Caki2 (cell line): ENCODE measurements at regions not wholly inside any gene's neighbourhood (a gene's known extent, or its start where the extent isn't known, plus 50 kb on each side); places are given as distances from the start of the nearest gene placed in this dataset.

Experiments
- DNase-seq: peaks from one replicate; pipeline ENCODE4 v3.0.0-alpha.2; 2015; ENCODE audit warnings: low read depth
- in situ Hi-C: cut with HindIII; loops from 2 replicates; pipeline ENCODE4 v1.10.0; 2016; ENCODE audit warnings: low sequenced_read_pairs, low pct_unique_long_range_greater_than_20kb, mixed read lengths

DNA sequence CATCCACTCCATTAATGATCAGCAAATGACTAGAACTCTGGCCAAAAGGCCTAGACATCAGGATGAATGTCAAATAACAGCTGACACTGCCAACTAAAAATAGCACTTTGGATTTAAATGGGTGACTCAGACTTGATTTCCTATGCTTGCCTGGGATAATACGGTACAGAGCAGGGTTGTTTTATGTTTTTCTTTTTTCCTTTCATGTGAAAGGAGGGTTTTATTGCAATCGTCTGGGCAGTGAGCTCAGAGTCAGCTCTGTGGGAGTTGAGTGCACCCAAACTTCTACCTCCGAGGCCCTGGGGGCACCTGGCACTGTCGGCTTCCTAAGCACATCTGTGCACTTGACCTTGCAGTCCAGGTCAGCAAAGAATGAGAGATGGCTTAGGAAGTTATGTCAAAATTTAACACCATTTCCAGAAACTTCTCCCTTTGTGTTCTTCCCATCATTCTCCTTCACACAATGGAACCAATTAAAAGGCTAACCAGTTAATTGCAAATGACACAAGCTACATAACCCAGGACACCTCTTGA lies 134.1 kb downstream of the LACC1 start:
- DNase-seq = peak; percentile 46

DNA sequence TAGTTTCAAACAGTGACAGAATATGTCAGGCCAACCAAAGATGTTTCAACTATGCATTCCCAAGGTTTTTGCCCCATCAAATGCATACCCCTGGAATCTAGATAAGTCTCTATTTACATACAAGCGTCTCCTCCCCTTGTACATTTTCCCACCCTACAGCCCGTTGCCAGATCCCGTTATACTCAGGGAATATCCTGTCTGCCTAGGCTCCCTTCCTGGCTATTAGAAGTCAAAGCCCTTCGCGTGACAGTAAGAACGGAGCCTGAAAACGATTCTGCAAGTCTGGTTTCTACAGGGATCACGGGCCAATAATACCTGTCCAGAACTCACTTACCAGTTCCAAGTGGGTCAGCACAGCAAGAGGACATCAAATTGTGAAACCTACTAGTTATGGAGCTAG lies 134.8 kb downstream of the LACC1 start:
- in situ Hi-C loops = no loop called here
- no peak for DNase-seq

More for the DNA sequence above, 134.1 kb downstream of the LACC1 start:
- in situ Hi-C loops = no loop called here

DNA sequence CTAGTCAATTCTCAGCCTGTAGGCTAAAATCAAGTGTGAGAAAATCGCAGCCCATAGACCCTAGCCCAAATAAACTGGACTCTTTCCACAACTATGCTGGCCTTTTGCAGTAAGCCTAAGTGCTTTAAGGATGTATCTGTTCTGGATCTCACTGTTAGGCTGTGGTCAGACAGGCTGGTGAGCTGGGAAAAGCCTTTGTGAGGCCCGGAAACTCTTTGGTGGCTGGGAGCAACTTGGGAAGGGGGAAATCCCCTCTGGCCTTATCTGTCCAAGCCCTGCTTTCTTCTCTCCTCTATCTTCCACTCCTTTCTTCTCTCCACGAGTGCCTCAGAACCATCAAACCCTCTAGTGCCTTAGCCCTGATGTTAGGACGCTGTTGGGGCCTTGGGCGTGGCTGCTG lies 135.4 kb downstream of the LACC1 start:
- no peak for DNase-seq
- in situ Hi-C loops = no loop called here

DNA sequence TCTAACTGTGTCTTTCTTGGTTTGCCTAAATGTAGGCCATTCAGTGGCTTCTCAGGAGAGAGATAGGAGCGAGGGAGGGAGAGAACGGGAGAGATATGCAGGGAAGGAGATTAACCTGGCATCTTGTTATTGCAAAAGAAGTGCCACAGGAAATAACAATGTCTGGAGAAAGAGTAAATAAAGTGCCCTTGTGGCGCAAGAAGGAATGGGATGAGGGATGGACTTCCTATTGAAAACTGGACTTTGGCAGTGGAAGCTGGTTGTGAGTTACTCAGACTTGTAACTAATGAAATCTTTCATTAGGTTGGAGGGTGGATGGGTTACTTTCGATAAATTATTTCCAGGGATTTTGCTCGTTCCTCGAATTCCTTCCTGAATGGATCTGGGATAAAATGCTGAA lies 136.1 kb downstream of the LACC1 start:
- no peak for DNase-seq
- in situ Hi-C loops = no loop called here

DNA sequence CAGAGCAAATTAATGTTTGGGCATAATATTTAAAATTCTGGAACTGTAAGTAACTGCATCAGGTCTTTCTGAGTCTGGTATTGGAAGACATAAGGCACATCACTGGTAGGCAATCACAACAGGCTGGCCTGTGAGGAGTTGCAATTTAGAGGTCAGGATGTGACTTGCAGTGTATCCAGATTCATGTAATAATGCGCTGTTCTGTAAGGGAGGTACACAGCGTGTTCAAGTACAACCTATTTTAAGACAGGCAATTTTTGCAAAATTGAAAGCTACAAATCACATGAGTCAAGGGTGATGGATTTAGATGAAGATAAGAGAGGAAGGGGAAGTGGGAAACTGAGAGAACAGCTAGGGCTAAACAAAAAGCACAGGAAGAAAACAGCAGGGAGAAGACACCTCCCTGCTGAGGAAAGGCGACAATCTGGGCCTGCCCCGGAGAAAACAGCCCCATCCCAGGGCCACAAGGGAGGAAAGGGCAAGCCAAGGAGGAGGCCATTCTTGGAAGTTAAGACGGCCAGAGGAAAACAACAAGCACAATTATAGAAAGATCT lies 138.1 kb downstream of the LACC1 start:
- DNase-seq = no peak
- in situ Hi-C loops = no loop called here

DNA sequence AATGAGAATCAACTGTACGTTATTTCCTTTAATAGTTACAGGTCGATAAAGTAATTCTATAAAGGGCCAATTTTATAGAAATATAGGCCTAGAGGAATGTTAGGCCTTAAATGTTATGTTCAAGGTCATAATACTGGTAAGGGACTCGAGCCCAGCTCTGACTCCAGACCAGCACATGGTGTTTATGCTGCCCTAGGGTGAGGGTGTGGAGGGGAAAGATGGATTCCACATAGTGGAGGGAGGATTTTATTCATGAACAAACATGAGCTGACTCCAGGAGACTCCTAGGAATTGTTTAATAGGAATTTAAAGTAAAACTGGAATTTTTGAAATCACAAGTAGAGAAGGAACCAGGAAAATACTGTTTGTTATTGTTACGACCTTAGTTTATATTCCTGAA lies 139.9 kb downstream of the LACC1 start:
- in situ Hi-C loops = no loop called here
- DNase-seq = no peak

DNA sequence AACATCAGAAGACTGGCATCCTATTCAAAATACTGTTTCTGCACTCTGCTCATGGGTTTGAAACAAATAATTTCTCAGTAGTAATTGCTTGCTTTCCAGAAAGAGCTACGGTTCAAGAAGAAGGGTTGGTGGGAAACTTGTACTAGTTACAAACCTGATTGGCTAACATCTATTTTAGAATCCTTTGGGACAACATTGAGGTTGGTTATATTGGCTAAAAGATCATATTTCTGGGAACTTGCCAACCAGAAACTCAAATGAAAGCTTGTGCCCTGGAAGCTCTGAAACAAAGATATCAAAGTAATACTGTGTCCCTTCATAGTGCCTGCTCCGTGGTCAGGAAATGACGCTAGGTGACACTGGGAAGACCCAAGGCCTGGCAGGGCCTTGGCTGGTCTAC lies 141.7 kb downstream of the LACC1 start:
- DNase-seq = no peak
- in situ Hi-C loops = no loop called here

DNA sequence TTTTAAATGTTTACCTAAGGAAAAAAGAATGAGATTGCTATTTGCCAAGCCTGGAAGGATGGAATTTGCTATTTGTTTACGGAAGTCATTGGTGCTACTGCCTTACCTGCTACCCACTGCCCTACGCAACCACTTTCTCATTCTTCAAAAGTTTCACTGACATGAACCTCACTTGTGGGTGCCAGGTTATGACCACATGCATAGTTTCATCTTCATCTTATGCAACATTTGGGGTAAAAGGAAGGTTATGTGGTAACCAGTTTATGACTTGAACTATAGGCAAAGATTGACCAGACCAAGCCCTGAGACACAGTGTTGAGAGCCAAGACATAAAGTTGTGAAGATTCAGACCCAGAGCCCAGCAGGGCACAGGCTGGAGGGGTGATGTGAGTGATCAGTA lies 142.5 kb downstream of the LACC1 start:
- DNase-seq = peak; percentile 25
- in situ Hi-C loops = no loop called here

DNA sequence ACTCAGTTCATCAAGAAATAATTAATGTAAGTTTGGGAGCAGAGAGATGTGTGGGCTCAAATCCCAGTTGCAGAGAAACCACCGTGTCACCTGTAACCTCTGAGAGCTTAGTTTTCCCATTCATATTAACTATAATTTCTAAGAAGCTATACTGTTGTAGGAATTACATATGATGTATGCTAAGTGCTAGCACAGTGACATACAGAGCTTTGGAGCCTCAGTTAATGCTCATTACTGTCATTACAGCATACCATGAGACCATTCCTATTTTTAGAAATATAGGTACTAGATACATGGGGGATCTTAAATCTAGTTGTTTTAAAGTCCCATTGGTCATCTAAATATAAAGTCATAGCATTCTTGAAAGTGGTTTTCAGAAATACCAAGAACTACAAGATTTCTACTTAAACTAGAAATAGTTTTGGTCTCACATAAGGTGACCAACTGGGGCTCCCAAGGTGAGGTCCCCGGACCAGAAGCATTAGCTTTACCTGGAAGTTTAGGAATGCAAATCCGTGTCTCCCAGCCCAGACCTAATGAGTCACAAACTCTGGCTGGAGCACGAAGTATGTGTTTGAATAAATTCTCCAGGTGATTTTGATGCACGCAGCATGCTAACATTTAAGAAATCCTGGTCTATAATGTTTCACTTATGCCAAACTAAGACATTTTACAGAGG lies 144.6 kb downstream of the LACC1 start:
- in situ Hi-C loops = no loop called here
- no peak for DNase-seq

DNA sequence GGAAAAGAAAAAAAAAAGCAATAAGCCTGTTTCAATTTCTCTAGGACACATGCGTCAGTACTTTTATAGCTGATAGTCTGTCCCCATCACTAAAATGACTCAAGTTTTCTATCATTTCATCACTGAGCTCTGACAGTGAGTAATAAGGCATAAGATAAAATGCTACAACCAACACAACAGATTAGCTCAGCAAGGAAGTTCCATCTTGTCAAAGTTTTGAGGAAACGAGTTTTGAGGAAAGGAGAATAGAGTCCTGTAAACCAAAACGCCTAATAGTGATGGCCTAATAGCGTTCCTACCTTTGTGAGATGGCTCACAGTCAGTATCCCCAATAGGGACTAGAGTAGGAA lies 145.1 kb downstream of the LACC1 start:
- in situ Hi-C loops = no loop called here
- no peak for DNase-seq

DNA sequence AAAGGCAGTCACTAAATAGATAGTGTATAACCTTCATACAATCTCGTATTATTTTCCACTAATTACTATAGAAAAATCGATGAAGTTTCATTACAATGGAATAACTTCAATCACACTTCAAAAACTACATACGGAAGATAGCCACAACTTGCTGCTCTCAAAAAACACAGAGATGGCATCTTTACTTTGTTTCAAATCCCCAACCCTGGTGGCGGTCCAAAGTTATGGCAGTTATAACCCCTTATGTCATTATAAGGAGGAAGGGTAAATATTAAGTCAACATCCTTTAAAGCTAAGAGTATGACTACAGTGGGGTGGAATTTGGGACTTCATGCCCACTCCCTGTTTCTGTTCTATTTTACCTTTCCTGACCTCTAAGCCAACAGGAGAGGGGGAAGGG lies 146.5 kb downstream of the LACC1 start:
- in situ Hi-C loops = no loop called here
- DNase-seq = no peak

DNA sequence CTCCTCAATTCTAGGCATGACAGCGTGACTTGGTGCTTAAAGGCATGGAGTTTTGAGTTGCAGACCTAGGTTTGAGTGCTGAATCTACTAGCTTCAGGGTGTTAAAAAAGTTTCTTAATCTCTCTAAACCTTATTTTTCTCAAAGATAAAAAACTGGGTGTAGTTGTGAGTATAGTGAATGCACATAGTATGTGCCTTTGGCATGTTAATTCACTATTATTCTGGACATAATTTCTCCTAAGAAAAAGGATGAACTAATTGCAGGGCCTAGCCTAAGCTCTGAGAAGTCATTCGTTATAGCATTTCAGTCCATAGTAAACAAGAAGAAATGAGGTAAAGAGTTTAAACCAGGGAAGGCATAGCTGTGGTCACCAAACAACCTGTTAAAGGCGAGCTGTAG lies 149.0 kb downstream of the LACC1 start:
- in situ Hi-C loops = no loop called here
- no peak for DNase-seq

DNA sequence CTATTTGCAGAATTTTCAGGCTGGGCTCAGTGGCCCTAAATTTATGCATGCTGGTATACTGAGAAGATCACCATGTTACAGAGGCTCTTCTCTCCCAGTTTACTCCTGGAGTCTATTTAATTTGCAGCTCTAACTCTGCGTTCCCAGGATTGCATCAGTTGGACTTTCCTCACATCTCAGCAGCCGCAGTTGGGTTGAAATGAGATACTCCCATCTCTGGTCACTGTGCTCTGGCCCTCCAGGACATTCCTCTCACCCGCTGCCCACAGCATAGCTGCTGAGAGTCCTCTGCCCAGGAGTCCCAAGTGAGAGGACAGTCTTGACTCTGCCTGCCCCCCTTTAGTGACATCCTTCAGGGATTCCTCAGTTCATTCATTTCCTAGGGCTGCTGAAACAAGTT lies 150.9 kb downstream of the LACC1 start:
- no peak for DNase-seq
- in situ Hi-C loops = no loop called here

DNA sequence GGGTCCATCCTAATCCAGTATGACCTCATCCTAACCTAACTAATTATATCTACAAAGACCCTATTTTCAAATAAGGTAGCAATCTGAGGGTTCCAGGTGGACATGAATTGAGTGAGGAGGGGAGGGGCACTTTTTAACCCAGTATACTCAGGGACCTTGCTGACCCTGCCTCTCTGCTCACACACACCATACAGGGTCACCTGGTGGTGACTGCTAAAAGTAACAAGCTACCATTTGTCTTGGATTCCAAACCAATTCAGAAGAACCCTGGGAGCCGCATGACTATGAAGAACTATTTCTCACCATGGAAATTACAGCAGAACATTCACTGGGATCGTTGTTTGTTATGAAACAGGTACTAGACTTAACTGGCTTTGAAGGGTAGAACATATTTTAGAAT lies 151.9 kb downstream of the LACC1 start:
- no peak for DNase-seq
- in situ Hi-C loops = no loop called here

DNA sequence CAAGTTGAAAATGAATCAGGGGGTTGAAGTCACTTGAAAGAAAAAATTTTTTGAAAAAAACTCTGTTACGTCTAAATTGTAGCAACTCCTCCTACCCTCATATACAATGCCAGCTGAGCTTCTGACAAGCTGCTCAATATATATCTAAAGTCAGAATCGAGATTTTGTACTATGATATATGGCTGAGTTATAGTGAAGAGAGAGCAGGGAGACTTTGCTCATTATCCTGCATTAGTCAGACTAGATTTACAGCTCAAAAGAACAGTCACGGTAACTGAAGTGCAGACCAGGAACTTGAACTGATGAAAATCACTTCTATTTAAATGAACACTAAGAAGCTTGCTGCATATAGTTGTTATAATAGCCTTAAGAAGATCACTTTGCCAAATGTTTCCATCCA lies 153.1 kb downstream of the LACC1 start:
- no peak for DNase-seq
- in situ Hi-C loops = no loop called here

DNA sequence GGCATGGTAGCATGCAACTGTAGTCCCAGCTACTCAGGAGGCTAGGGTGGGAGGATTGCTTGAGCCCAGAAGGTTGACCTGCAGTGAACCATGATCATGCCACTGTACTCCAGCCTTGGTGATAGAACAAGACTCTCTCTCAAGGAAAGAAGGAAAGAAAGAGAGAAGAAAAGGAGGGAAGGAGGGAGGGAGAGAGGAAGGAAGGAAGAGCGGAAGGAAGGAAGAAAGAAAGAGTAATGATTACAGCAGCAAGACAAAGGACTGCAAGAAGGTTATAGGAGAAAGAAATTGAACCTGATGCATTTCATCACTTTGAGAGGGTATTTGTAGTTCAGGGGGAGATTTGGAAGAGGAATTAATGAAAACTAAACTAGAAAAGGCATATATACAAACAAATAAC lies 155.7 kb downstream of the LACC1 start:
- DNase-seq = no peak
- in situ Hi-C loops = no loop called here

DNA sequence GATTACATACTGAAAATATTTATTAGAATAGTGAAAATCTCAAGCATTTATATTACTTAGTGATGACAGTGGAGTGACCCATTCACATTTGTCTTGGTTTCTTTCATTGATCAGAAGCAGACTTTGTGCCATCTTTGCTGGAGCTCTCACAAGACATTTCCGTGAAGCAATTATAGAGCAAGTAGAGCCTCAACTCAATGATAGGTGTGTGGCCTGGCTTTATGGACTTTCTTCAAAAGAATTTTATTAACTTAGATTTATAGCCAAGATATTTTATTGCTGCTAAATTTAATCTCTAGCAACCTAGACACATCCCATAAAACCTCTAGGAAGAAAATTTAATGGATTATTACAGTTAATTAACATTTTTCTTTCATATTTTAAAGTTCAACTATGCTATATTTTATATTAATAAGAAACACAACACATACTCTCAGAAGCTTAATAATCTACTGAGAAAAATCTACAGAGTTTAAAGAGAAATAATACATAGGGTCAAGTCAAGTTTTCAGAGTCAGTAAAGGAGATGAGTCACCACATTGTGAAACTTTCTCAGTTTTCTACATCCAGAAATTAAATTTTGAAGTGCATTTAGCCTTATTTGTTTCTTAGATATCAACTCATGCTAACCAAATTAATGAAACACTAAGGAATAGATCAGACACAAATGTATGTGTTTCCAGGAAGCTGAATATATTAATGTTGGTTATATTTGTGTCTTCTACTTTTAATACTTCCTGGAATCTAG lies 160.5 kb downstream of the LACC1 start:
- in situ Hi-C loops = no loop called here
- DNase-seq = no peak

DNA sequence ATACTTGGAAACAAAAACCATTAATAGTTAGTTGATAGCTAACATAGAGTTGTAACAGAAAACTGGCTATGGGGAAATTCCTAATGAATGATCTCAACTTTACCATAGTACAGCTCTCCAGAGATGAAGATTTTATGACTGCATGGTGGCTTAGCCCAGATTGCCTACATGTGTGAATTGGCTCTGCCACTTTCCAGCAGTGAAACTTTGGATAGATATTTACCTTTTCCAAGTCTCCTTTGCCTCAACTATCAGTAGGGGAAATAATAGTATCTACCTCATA lies 161.1 kb downstream of the LACC1 start:
- in situ Hi-C loops = no loop called here

DNA sequence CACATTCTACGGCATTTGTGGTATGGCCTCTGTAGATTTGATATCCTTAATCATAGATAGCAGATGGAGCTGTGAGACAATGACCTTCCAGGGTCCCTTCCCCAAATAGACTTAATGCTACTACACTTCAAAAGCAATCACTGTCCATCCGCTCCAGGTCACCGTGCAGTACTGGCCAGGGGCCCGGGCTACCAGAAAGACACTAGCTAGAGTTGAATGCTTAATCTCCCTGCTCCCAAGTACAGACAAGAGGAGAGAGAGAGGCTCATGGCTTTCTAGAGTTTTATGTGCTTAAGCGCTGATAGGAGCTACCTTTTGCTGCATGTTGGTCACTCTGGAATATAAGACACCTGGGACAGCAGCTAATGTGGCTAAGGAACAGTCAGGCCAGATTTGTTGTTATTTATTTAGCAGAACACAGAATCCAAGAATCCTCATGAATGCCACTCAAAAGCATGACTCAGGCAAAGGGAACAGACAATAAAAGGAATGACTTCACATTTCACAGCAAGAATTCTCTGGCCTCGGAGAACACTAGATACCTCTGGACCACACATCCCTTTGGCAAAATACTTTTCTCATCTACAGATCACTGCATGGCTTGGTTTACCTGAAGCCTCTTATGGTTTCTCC lies 165.0 kb downstream of the LACC1 start:
- in situ Hi-C loops = no loop called here
- no peak for DNase-seq

More for the DNA sequence above, 161.1 kb downstream of the LACC1 start:
- DNase-seq = no peak
